ENCODE measurements at regions not wholly inside any gene's neighbourhood (a gene's known extent, or its start where the extent isn't known, plus 50 kb on each side); places are given as distances from the start of the nearest gene placed in this dataset.

- POLR2A ChIA-PET: no interaction called here
Observed at GRCh38 chr3:146331967-146332366, 81.1 kb upstream of the PLSCR4 start.

GRCh38 chr3:146326875-146327543 is 76.1 kb upstream of the PLSCR4 start:
- intact Hi-C loops (cut with micrococcal nuclease): loop anchor here (2.0 kb wide), 1 partner anchor 104 kb away; no protein-coding TSS in a partner anchor
- Mint-ChIP-seq H3K4me3 (no peak overlapping the region), H3K36me3 (ENCODE audit: low read depth) (no peaks in the 10 kb centered on the region), H3K27ac (no peak overlapping the region), H3K4me1 (ENCODE audit: low read depth) (no peaks in the 10 kb centered on the region), H3K9me3 (peaks cover 3% of the 10 kb centered on the region), H3K27me3 (peaks cover 2% of the 10 kb centered on the region)
- ChIA-PET CTCF (interaction anchor here (0.6 to 1.8 kb wide), 7 partner anchors 43 to 266 kb away, joined by 3 to 15 read pairs (median 4); no protein-coding TSS in a partner anchor), POLR2A (no interaction called here)
- ATAC-seq (no peak), DNase-seq (peak; percentile 7)
- TF ChIP-seq CTCF (IDR thresholded peaks at IDR 0.05): no peak

More at GRCh38 chr3:146331967-146332366, 81.1 kb upstream of the PLSCR4 start:
- Mint-ChIP-seq H3K36me3 (ENCODE audit: low read depth) (no peaks in the 10 kb centered on the region), H3K27me3 (peaks cover 2% of the 10 kb centered on the region), H3K27ac (no peak overlapping the region), H3K4me1 (ENCODE audit: low read depth) (no peaks in the 10 kb centered on the region), H3K4me3 (no peak overlapping the region), H3K9me3 (no peaks in the 10 kb centered on the region)
- DNase-seq: no peak
- CTCF ChIA-PET: no interaction called here
- intact Hi-C loops (cut with micrococcal nuclease): no loop called here
- no peak for ATAC-seq
- TF ChIP-seq CTCF (IDR thresholded peaks at IDR 0.05): no peak

- Mint-ChIP-seq H3K9me3 (peaks cover 3% of the 10 kb centered on the region), H3K27ac (no peak overlapping the region), H3K36me3 (ENCODE audit: low read depth) (no peaks in the 10 kb centered on the region), H3K4me3 (no peak overlapping the region), H3K4me1 (ENCODE audit: low read depth) (no peaks in the 10 kb centered on the region), H3K27me3 (peaks cover 2% of the 10 kb centered on the region)
- intact Hi-C loops (cut with micrococcal nuclease): no loop called here
- ATAC-seq (no peak), DNase-seq (no peak)
- ChIA-PET CTCF (no interaction called here), POLR2A (no interaction called here)
- TF ChIP-seq CTCF (IDR thresholded peaks at IDR 0.05): no peak
Observed at GRCh38 chr3:146325170-146325569, 74.3 kb upstream of the PLSCR4 start.

GRCh38 chr3:146322216-146322817 is 71.4 kb upstream of the PLSCR4 start:
- Mint-ChIP-seq H3K27me3 (no peaks in the 10 kb centered on the region), H3K4me1 (ENCODE audit: low read depth) (no peaks in the 10 kb centered on the region), H3K36me3 (ENCODE audit: low read depth) (no peaks in the 10 kb centered on the region), H3K27ac (no peak overlapping the region), H3K4me3 (no peak overlapping the region), H3K9me3 (peaks cover 3% of the 10 kb centered on the region)
- DNase-seq (no peak), ATAC-seq (no peak)
- CTCF ChIA-PET: no interaction called here
- POLR2A ChIA-PET: no interaction called here
- intact Hi-C loops (cut with micrococcal nuclease): no loop called here
- TF ChIP-seq CTCF (IDR thresholded peaks at IDR 0.05): no peak

- DNase-seq (no peak), ATAC-seq (no peak)
- H3K36me3 Mint-ChIP-seq (ENCODE audit: low read depth): no peaks in the 10 kb centered on the region
- intact Hi-C loops (cut with micrococcal nuclease): no loop called here
- ChIA-PET CTCF (no interaction called here), POLR2A (no interaction called here)
- no peaks in the 10 kb centered on the region for H3K4me1 Mint-ChIP-seq (ENCODE audit: low read depth)
- no peak overlapping the region for H3K4me3 Mint-ChIP-seq
- TF ChIP-seq CTCF (IDR thresholded peaks at IDR 0.05): no peak
- H3K27me3 Mint-ChIP-seq: peaks cover 4% of the 10 kb centered on the region
- no peak overlapping the region for H3K27ac Mint-ChIP-seq
- H3K9me3 Mint-ChIP-seq: no peaks in the 10 kb centered on the region
Observed at GRCh38 chr3:146314871-146315270, 64.0 kb upstream of the PLSCR4 start.

All from activated CD8-positive, alpha-beta T cell treated with anti-CD3 and anti-CD28 coated beads for 36 hours (primary cell).